Activated CD8-positive, alpha-beta T cell treated with anti-CD3 and anti-CD28 coated beads, Interleukin-2, amount 10 ng/mL, durations not matched to agents 7 days and 5 days (primary cell): ENCODE measurements at regions not wholly inside any gene's neighbourhood (a gene's known extent, or its start where the extent isn't known, plus 50 kb on each side); places are given as distances from the start of the nearest gene placed in this dataset.

ENCODE experiments used
- ATAC-seq: fragments of 150-1000 bp; cut with Tn5 transposase; one replicate; pipeline ENCODE4 v1.10.0; 2021; ENCODE audit warnings: moderate library complexity
- CTCF ChIA-PET: fragments of 350-600 bp; sonication (Branson Sonifier 250); formaldehyde crosslinking; loops from one replicate; lab custom pipeline; 2021; ENCODE audit warnings: antibody characterized with exemption; lab: Charles Lee
- POLR2A ChIA-PET: fragments of 350-600 bp; sonication (Branson Sonifier 250); formaldehyde crosslinking; loops from one replicate; lab custom pipeline; 2021; ENCODE audit warnings: antibody characterized with exemption; lab: Charles Lee
- DNase-seq: peaks from one replicate; pipeline ENCODE4 v3.0.0-alpha.2; 2020
- H3K27ac Mint-ChIP-seq: one replicate; pipeline ENCODE4 v1.8.0; 2021; ENCODE audit warnings: mild to moderate bottlenecking, mixed read lengths
- H3K27me3 Mint-ChIP-seq: one replicate; pipeline ENCODE4 v1.8.0; 2021; ENCODE audit warnings: low read depth, mixed read lengths
- H3K36me3 Mint-ChIP-seq: one replicate; pipeline ENCODE4 v1.8.0; 2021; ENCODE audit warnings: low read depth, mixed read lengths
- H3K4me1 Mint-ChIP-seq: one replicate; pipeline ENCODE4 v1.8.0; 2021; ENCODE audit warnings: low read depth, mixed read lengths
- H3K4me3 Mint-ChIP-seq: one replicate; pipeline ENCODE4 v1.8.0; 2021; ENCODE audit warnings: mild to moderate bottlenecking, mixed read lengths
- H3K9me3 Mint-ChIP-seq: one replicate; pipeline ENCODE4 v1.8.0; 2022; ENCODE audit warnings: mixed read lengths; ENCODE audit not compliant: insufficient read depth

DNA sequence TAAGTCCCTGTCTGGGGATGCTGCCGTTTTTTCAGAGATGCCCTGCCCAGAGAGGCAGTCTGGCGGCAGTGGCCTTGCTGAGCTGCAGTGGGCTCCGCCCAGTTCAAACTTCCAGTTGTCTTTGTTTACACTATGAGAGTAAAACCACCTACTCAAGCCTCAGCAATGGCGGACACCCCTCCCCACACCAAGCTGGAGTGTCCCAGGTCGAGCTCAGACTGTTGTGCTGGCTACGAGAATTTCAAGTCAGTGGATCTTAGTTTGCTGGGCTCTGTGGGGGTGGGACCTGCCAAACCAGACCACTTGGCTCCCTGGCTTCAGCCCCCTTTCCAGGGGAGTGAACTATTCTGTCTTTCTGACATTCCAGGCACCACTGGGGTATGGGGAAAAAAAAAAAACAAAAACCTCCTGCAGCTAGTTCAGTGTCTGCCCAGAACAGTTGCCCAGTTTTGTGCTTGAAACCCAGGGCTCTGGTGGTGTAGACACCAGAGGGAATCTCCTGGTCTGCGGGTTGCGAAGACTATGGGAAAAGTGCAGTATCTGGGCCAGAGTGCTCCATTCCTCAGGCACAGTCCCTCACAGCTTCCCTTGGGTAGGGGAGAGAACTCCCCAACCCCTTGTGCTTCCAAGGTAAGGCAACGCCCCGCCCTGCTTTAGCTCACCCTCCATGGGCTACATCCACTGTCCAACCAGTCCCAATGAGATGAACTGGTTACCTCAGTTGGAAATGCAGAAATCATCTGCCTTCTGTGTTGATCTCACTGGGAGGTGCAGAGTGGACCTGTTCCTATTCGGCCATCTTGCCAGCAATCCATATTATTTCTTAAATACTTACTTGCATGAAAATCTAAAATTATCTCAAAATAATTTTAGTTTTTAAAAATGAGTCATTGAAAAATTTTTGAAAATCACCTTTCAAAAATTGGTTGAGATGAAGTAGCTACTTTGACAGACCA is 338.0 kb downstream of the OSR1 start:
- POLR2A ChIA-PET, result no interaction called here
- no peak for DNase-seq
- H3K9me3 Mint-ChIP-seq, result peaks cover 5% of the 10 kb centered on the region

DNA sequence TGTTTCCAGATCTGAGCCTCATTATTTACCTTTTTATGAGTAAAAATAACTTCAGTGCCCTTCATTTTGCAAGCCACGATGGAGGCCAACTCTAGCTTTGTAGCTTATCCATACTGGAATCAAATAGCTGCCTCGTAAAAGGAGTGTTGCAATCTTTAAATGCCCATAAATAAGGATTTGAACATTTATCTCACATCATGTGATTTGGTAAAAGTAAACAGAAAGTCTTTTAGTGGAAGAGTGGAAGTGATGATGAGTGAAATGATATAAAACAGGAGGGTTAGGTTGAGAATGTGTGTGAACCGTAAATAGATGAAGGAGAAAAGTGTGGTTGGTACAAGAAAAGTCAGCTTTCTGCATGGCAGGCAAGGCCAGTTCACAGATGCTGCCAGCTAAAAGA is 348.9 kb downstream of the OSR1 start:
- Mint-ChIP-seq H3K36me3 (no peaks in the 10 kb centered on the region), H3K27me3 (no peaks in the 10 kb centered on the region), H3K4me3 (no peak overlapping the region), H3K9me3 (peaks cover 4% of the 10 kb centered on the region), H3K4me1 (no peaks in the 10 kb centered on the region), H3K27ac (no peak overlapping the region)
- CTCF ChIA-PET, result no interaction called here
- ATAC-seq (no peak), DNase-seq (no peak)
- POLR2A ChIA-PET, result no interaction called here

More for the DNA sequence above, 338.0 kb downstream of the OSR1 start:
- ATAC-seq, result no peak
- Mint-ChIP-seq H3K27me3 (no peaks in the 10 kb centered on the region), H3K4me1 (no peaks in the 10 kb centered on the region), H3K36me3 (no peaks in the 10 kb centered on the region), H3K27ac (no peak overlapping the region), H3K4me3 (no peak overlapping the region)
- CTCF ChIA-PET, result no interaction called here

GRCh38 chr2:19003554-19003953 is 354.9 kb downstream of the OSR1 start:
- DNase-seq (no peak), ATAC-seq (no peak)
- Mint-ChIP-seq H3K4me1 (no peaks in the 10 kb centered on the region), H3K27ac (no peak overlapping the region), H3K27me3 (no peaks in the 10 kb centered on the region), H3K36me3 (no peaks in the 10 kb centered on the region), H3K9me3 (peaks cover 4% of the 10 kb centered on the region), H3K4me3 (no peak overlapping the region)
- ChIA-PET POLR2A (no interaction called here), CTCF (no interaction called here)

GRCh38 chr2:19000776-19001175 is 357.6 kb downstream of the OSR1 start:
- DNase-seq, result no peak
- ChIA-PET CTCF (no interaction called here), POLR2A (no interaction called here)
- Mint-ChIP-seq H3K36me3 (no peaks in the 10 kb centered on the region), H3K27me3 (no peaks in the 10 kb centered on the region), H3K27ac (no peak overlapping the region), H3K4me1 (no peaks in the 10 kb centered on the region), H3K9me3 (no peaks in the 10 kb centered on the region), H3K4me3 (no peak overlapping the region)
- ATAC-seq, result no peak

GRCh38 chr2:18999198-18999597 is 359.2 kb downstream of the OSR1 start:
- POLR2A ChIA-PET, result no interaction called here
- H3K36me3 Mint-ChIP-seq, result no peaks in the 10 kb centered on the region

DNA sequence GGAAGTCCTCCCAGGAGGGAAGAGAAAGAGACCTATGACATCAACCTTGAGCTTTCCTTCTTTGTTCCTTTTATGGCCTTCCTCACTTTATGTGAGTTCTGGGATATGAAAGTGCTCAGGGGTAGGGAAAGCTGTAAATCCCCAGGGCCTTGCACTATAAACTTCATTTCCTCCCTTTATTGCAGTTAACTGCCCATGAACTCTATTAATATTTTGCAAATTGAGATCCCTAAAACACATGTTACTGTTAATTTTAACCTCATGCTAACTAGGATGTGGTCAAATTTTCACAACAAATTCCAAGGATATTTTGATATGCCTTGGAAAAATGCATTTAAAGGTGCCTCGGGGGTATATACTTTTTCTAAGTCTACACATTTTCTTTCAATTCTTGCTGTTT is 359.9 kb downstream of the OSR1 start:
- Mint-ChIP-seq H3K4me3 (no peak overlapping the region), H3K4me1 (no peaks in the 10 kb centered on the region), H3K36me3 (no peaks in the 10 kb centered on the region), H3K27ac (no peak overlapping the region), H3K27me3 (no peaks in the 10 kb centered on the region), H3K9me3 (no peaks in the 10 kb centered on the region)
- DNase-seq (no peak), ATAC-seq (no peak)
- CTCF ChIA-PET, result no interaction called here
- POLR2A ChIA-PET, result no interaction called here

More at GRCh38 chr2:18999198-18999597, 359.2 kb downstream of the OSR1 start:
- Mint-ChIP-seq H3K4me3 (no peak overlapping the region), H3K4me1 (no peaks in the 10 kb centered on the region), H3K27me3 (no peaks in the 10 kb centered on the region), H3K9me3 (no peaks in the 10 kb centered on the region), H3K27ac (no peak overlapping the region)
- no peak for ATAC-seq
- CTCF ChIA-PET, result no interaction called here
- no peak for DNase-seq

GRCh38 chr2:18993756-18994338 is 364.6 kb downstream of the OSR1 start:
- POLR2A ChIA-PET, result interaction anchor here (0.5 kb wide), 1 partner anchor 17 kb away, joined by 3 read pairs; no protein-coding TSS in a partner anchor
- no peaks in the 10 kb centered on the region for H3K9me3 Mint-ChIP-seq
- no peak overlapping the region for H3K27ac Mint-ChIP-seq
- H3K4me3 Mint-ChIP-seq, result no peak overlapping the region
- no peaks in the 10 kb centered on the region for H3K27me3 Mint-ChIP-seq
- H3K36me3 Mint-ChIP-seq, result no peaks in the 10 kb centered on the region
- no peak for ATAC-seq
- CTCF ChIA-PET, result no interaction called here
- no peak for DNase-seq
- H3K4me1 Mint-ChIP-seq, result no peaks in the 10 kb centered on the region

DNA sequence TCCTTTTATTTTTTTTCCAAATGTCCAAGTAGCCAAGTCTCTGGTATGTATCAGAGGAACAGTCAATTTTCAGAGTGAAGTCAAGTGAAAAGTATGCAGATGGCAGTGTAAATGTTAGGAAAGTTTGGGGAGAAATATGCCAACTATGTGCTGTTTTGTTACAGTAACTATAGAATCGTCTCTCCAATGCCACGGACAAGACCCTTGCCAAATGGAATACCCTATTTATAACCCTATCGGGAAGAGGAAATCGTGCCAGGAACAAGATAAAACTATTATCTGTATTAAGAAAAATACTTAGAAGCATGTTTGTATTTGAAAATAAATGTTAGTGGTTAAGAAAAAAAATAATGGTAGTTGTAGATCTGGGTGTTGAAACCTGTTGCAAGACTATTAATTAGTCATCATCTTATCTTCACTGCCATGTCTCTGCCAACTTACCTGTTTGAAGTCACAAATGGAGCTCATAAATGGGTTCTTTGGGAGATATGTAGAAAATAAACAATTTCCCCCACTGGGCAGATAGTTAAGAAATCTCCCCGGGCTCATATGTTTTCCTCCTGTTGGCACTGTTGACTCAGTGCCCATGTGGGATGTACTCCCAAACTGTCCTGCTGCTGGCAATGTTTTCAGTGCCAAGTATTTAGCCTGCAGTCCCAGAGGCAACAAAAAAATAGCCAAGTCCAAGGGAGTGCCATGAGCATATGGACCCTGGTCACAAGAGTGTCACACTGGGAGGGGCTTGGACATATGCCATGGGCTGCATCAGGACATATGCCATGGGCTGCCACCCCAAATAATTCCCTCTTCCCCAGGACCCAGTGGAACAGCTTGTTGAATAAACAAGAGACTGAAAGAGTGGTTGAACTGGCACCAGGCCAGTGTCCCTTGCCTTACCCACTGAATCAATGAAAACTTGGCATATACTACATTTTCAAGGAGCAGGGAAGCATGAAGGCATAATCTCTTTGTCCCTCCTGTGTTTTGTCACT is 366.9 kb downstream of the OSR1 start:
- Mint-ChIP-seq H3K27ac (no peak overlapping the region), H3K36me3 (no peaks in the 10 kb centered on the region), H3K4me3 (no peak overlapping the region), H3K27me3 (no peaks in the 10 kb centered on the region), H3K4me1 (no peaks in the 10 kb centered on the region), H3K9me3 (no peaks in the 10 kb centered on the region)
- no peak for DNase-seq
- ChIA-PET POLR2A (no interaction called here), CTCF (no interaction called here)
- no peak for ATAC-seq

- ChIA-PET CTCF (no interaction called here), POLR2A (no interaction called here)
- Mint-ChIP-seq H3K36me3 (no peaks in the 10 kb centered on the region), H3K27me3 (no peaks in the 10 kb centered on the region), H3K9me3 (no peaks in the 10 kb centered on the region), H3K4me1 (no peaks in the 10 kb centered on the region), H3K27ac (no peak overlapping the region), H3K4me3 (no peak overlapping the region)
- ATAC-seq (no peak), DNase-seq (no peak)
Measured at GRCh38 chr2:18988631-18989232, 369.7 kb downstream of the OSR1 start.

DNA sequence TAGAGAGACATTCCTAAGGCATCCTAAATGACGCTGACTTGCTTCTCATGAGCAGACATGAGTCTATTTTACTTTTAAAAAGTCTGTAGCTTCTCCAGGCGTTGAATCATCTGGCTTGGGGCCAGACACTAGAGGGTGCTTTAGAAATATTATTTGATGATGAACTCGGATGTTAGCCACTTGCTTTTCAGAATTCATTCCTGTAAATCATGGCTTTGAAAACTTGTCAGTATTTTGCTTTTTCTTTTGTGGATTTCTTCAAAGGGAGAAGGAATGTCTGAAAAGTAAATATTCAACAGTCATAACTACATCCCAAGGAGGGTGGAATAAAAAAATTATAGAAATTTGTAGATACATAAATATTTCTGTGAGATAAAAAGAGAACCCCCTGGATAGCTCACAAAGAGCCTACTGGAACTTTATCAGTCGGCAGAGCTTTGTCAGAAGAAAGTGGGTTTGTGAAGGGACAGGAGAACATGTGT is 370.8 kb downstream of the OSR1 start:
- ChIA-PET POLR2A (no interaction called here), CTCF (no interaction called here)
- no peak for DNase-seq
- H3K4me1 Mint-ChIP-seq, result no peaks in the 10 kb centered on the region
- H3K36me3 Mint-ChIP-seq, result no peaks in the 10 kb centered on the region
- ATAC-seq, result no peak
- H3K27me3 Mint-ChIP-seq, result no peaks in the 10 kb centered on the region
- no peaks in the 10 kb centered on the region for H3K9me3 Mint-ChIP-seq
- no peak overlapping the region for H3K4me3 Mint-ChIP-seq
- no peak overlapping the region for H3K27ac Mint-ChIP-seq

- Mint-ChIP-seq H3K4me3 (no peak overlapping the region), H3K27me3 (no peaks in the 10 kb centered on the region), H3K9me3 (no peaks in the 10 kb centered on the region), H3K27ac (no peak overlapping the region), H3K4me1 (no peaks in the 10 kb centered on the region), H3K36me3 (no peaks in the 10 kb centered on the region)
- DNase-seq, result no peak
- POLR2A ChIA-PET, result no interaction called here
- no peak for ATAC-seq
- CTCF ChIA-PET, result no interaction called here
Measured at GRCh38 chr2:18987016-18987415, 371.4 kb downstream of the OSR1 start.
